ENCODE measurements at regions not wholly inside any gene's neighbourhood (a gene's known extent, or its start where the extent isn't known, plus 50 kb on each side); places are given as distances from the start of the nearest gene placed in this dataset.

DNA sequence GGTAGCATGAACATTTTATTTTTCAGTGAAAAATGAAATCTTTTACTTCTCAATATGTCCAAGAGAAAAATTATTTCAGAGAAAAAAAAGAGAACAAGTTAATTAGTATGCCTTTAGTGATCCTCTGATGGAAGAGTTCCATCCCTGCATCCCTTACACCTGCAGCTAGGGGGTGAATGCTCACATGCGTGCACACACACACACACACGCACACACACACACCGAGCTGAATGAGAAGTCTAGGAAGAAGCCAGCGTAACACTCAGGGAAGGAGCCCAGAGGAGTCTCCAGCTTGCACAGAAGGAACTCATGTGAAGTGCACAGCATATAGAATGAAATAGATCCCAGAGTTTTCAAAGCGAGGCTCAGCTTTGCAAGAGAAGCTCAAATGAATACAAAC, 510.5 kb downstream of the IRS2 start:
- TF ChIP-seq, protein P1, sequence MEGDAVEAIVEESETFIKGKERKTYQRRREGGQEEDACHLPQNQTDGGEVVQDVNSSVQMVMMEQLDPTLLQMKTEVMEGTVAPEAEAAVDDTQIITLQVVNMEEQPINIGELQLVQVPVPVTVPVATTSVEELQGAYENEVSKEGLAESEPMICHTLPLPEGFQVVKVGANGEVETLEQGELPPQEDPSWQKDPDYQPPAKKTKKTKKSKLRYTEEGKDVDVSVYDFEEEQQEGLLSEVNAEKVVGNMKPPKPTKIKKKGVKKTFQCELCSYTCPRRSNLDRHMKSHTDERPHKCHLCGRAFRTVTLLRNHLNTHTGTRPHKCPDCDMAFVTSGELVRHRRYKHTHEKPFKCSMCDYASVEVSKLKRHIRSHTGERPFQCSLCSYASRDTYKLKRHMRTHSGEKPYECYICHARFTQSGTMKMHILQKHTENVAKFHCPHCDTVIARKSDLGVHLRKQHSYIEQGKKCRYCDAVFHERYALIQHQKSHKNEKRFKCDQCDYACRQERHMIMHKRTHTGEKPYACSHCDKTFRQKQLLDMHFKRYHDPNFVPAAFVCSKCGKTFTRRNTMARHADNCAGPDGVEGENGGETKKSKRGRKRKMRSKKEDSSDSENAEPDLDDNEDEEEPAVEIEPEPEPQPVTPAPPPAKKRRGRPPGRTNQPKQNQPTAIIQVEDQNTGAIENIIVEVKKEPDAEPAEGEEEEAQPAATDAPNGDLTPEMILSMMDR (IDR thresholded peaks at IDR 0.05 in 2 of 3, conservative IDR thresholded peaks at IDR 0.05 in 1 of 3; ENCODE audit: control insufficient read depth in 2 of 3, extremely low read depth in 1 of 3, insufficient read depth in 1 of 3, low read depth in 3 of 3, low read length in 3 of 3): no peak
- TF ChIP-seq FOS (IDR thresholded peaks at IDR 0.05; ENCODE audit: borderline replicate concordance, extremely low read depth, insufficient read length) (no peak), EZH2 (IDR thresholded peaks at IDR 0.05; ENCODE audit: borderline replicate concordance, control insufficient read depth, low read depth, low read length) (no peak), CHD2 (IDR thresholded peaks at IDR 0.05; ENCODE audit: borderline replicate concordance, low read depth, low read length) (no peak), RAD21 (IDR thresholded peaks at IDR 0.05; ENCODE audit: insufficient read depth, low read depth, low read length) (no peak), EP300 (IDR thresholded peaks at IDR 0.05; ENCODE audit: borderline replicate concordance in 1 of 2, control insufficient read depth in 1 of 2, low read depth in 2 of 2, low read length in 2 of 2) (no peak)

All from GM12878 (cell line).